ENCODE measurements at regions not wholly inside any gene's neighbourhood (a gene's known extent, or its start where the extent isn't known, plus 50 kb on each side); places are given as distances from the start of the nearest gene placed in this dataset.

DNA sequence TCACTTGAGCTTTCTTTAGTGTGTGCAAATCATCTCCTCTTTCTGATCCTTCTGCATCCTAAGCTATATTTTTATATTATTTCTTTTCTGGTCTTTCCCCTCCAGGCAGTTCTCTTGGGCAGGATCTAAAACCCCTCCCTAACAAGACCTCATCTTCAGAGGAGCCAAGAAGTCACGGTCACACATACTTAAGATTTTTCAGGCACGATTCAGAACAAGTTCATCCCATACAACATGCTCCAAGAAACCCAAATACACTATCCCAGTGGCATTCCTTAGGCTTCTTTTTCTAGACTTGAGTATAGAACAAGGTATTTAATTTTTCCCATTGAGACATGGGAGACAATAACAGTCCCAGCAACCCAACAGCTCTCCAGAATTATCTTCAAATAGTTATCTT, 1251.5 kb downstream of the DNAJB9 start:
- Histone ChIP-seq H3K9me3 (ENCODE audit: control insufficient read depth, insufficient read depth, low read depth, low read length) (no peaks in the 10 kb centered on the region), H3K9ac (ENCODE audit: insufficient read depth, low read length) (no peak overlapping the region), H3K27ac (ENCODE audit: insufficient read depth, low read length) (no peak overlapping the region), H3K27me3 (ENCODE audit: control insufficient read depth, insufficient read depth, low read length) (no peaks in the 10 kb centered on the region), H3K4me2 (ENCODE audit: extremely low read depth, insufficient read depth, low read length) (no peak overlapping the region), H3K79me2 (ENCODE audit: control insufficient read depth, insufficient read depth, low read length) (no peaks in the 10 kb centered on the region), H3K4me1 (ENCODE audit: control insufficient read depth, extremely low read depth, insufficient read depth, low read length) (no peaks in the 10 kb centered on the region), H3K4me3 (replicated peaks in 1 of 4; ENCODE audit: control extremely low read depth in 1 of 4, insufficient read depth in 1 of 4, low read depth in 3 of 4, low read length in 4 of 4) (no peak overlapping the region), H4K20me1 (ENCODE audit: control insufficient read depth, extremely low read depth, insufficient read depth, low read length) (no peaks in the 10 kb centered on the region), H2AFZ (ENCODE audit: low read length) (no peak overlapping the region), H3K36me3 (ENCODE audit: control insufficient read depth, insufficient read depth, low read length) (no peaks in the 10 kb centered on the region)
- TF ChIP-seq, protein P1, sequence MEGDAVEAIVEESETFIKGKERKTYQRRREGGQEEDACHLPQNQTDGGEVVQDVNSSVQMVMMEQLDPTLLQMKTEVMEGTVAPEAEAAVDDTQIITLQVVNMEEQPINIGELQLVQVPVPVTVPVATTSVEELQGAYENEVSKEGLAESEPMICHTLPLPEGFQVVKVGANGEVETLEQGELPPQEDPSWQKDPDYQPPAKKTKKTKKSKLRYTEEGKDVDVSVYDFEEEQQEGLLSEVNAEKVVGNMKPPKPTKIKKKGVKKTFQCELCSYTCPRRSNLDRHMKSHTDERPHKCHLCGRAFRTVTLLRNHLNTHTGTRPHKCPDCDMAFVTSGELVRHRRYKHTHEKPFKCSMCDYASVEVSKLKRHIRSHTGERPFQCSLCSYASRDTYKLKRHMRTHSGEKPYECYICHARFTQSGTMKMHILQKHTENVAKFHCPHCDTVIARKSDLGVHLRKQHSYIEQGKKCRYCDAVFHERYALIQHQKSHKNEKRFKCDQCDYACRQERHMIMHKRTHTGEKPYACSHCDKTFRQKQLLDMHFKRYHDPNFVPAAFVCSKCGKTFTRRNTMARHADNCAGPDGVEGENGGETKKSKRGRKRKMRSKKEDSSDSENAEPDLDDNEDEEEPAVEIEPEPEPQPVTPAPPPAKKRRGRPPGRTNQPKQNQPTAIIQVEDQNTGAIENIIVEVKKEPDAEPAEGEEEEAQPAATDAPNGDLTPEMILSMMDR (conservative IDR thresholded peaks at IDR 0.05 in 1 of 2, IDR thresholded peaks at IDR 0.05 in 1 of 2; ENCODE audit: low read depth in 1 of 2, low read length in 2 of 2), result no peak
- TF ChIP-seq EZH2 (IDR thresholded peaks at IDR 0.05; ENCODE audit: low read length, missing control alignments), result no peak
- DNase-seq (ENCODE audit: low read depth in 2 of 2), result peak in 1 of 2 donors; percentile 0

DNA sequence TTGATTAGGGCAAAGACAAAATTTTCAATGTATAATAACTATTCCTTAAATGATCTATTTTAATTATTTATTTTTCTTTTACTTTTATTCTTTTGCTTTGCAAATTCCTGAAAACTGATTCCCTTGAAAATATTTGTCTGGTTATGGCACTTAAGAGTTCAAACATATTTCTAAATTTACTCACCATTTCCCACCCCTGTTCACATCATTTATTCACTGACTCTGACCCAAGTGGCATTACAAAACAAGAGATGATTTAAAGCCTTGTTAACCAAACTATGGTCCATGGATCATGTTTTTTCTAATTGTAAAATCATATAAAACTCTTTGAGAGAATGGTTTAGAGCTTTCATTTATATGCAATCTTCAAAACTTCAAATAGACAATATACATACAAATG, 1256.1 kb upstream of the LRRN3 start:
- Histone ChIP-seq H3K4me3 (replicated peaks in 1 of 4; ENCODE audit: control extremely low read depth in 1 of 4, insufficient read depth in 1 of 4, low read depth in 3 of 4, low read length in 4 of 4) (no peak overlapping the region), H3K36me3 (ENCODE audit: control insufficient read depth, insufficient read depth, low read length) (no peaks in the 10 kb centered on the region), H3K4me1 (ENCODE audit: control insufficient read depth, extremely low read depth, insufficient read depth, low read length) (no peaks in the 10 kb centered on the region), H3K4me2 (ENCODE audit: extremely low read depth, insufficient read depth, low read length) (no peak overlapping the region), H3K27ac (ENCODE audit: insufficient read depth, low read length) (no peak overlapping the region), H2AFZ (ENCODE audit: low read length) (no peak overlapping the region), H4K20me1 (ENCODE audit: control insufficient read depth, extremely low read depth, insufficient read depth, low read length) (no peaks in the 10 kb centered on the region), H3K9ac (ENCODE audit: insufficient read depth, low read length) (no peak overlapping the region), H3K9me3 (ENCODE audit: control insufficient read depth, insufficient read depth, low read depth, low read length) (no peaks in the 10 kb centered on the region), H3K79me2 (ENCODE audit: control insufficient read depth, insufficient read depth, low read length) (no peaks in the 10 kb centered on the region), H3K27me3 (ENCODE audit: control insufficient read depth, insufficient read depth, low read length) (no peaks in the 10 kb centered on the region)
- no peak for TF ChIP-seq EZH2 (IDR thresholded peaks at IDR 0.05; ENCODE audit: low read length, missing control alignments)
- TF ChIP-seq, protein P1 (conservative IDR thresholded peaks at IDR 0.05 in 1 of 2, IDR thresholded peaks at IDR 0.05 in 1 of 2; ENCODE audit: low read depth in 1 of 2, low read length in 2 of 2), result no peak
- peak in 1 of 2 donors; percentile 20 for DNase-seq (ENCODE audit: low read depth in 2 of 2)

DNA sequence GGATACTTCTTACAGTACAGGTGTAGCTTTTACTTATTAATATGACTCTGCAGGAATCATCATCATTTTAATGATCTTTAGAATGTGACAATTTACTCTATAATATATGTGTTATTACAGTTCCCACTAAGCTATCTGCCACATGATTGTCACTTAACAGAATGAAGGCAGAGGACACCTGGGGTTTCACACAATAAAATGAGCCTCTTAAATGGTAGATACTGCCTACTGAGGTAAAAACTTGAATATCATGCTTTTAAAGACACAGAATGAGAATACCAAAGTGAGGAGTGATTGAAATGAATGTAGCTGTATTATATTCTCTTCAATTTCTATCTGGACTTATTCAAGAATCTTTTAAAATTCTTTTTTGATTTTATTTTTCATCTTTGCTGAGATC, 1255.3 kb upstream of the LRRN3 start:
- no peak overlapping the region for H3K27ac ChIP-seq (ENCODE audit: insufficient read depth, low read length)
- H3K4me3 ChIP-seq (replicated peaks in 1 of 4; ENCODE audit: control extremely low read depth in 1 of 4, insufficient read depth in 1 of 4, low read depth in 3 of 4, low read length in 4 of 4), result no peak overlapping the region
- H3K9me3 ChIP-seq (ENCODE audit: control insufficient read depth, insufficient read depth, low read depth, low read length), result no peaks in the 10 kb centered on the region
- TF ChIP-seq, protein P1 (conservative IDR thresholded peaks at IDR 0.05 in 1 of 2, IDR thresholded peaks at IDR 0.05 in 1 of 2; ENCODE audit: low read depth in 1 of 2, low read length in 2 of 2), result no peak
- TF ChIP-seq EZH2 (IDR thresholded peaks at IDR 0.05; ENCODE audit: low read length, missing control alignments), result no peak
- H3K36me3 ChIP-seq (ENCODE audit: control insufficient read depth, insufficient read depth, low read length), result no peaks in the 10 kb centered on the region
- H3K79me2 ChIP-seq (ENCODE audit: control insufficient read depth, insufficient read depth, low read length), result no peaks in the 10 kb centered on the region
- no peaks in the 10 kb centered on the region for H4K20me1 ChIP-seq (ENCODE audit: control insufficient read depth, extremely low read depth, insufficient read depth, low read length)
- no peak overlapping the region for H3K4me2 ChIP-seq (ENCODE audit: extremely low read depth, insufficient read depth, low read length)
- H3K4me1 ChIP-seq (ENCODE audit: control insufficient read depth, extremely low read depth, insufficient read depth, low read length), result no peaks in the 10 kb centered on the region
- H3K27me3 ChIP-seq (ENCODE audit: control insufficient read depth, insufficient read depth, low read length), result no peaks in the 10 kb centered on the region
- DNase-seq (ENCODE audit: low read depth in 2 of 2), result no peak
- no peak overlapping the region for H3K9ac ChIP-seq (ENCODE audit: insufficient read depth, low read length)
- no peak overlapping the region for H2AFZ ChIP-seq (ENCODE audit: low read length)

Data from fibroblast of lung (primary cell).